ENCODE measurements at regions not wholly inside any gene's neighbourhood (a gene's known extent, or its start where the extent isn't known, plus 50 kb on each side); places are given as distances from the start of the nearest gene placed in this dataset.

- TF ChIP-seq CTCF (IDR thresholded peaks at IDR 0.05) (no peak), POLR2AphosphoS5 (IDR thresholded peaks at IDR 0.05) (no peak), POLR2A (IDR thresholded peaks at IDR 0.05) (no peak)
Measured at GRCh38 chr4:135476272-135476671, 1274.7 kb upstream of the PABPC4L start.

All from prostate gland (tissue), 2 donors.